H1 (cell line): ENCODE measurements at regions not wholly inside any gene's neighbourhood (a gene's known extent, or its start where the extent isn't known, plus 50 kb on each side); places are given as distances from the start of the nearest gene placed in this dataset.

Experiments
- BACH1 ChIP-seq: IDR thresholded peaks from 2 replicates; pipeline ENCODE4 v1.6.1; 2012; ENCODE audit warnings: low read length, improper control_type of control experiment
- EZH2 ChIP-seq: fragments of 200-600 bp; sonication (generic); IDR thresholded peaks from 2 replicates; pipeline ENCODE4 v1.7.1; 2012; ENCODE audit warnings: low read depth, mild to moderate bottlenecking, moderate library complexity, low read length, inconsistent platforms; ENCODE audit not compliant: severe bottlenecking
- POLR2A ChIP-seq, 2 experiments: IDR thresholded peaks; 1 replicate in 1 of 2; 2 replicates in 1 of 2; pipeline ENCODE4 v1.6.1; 2011; ENCODE audit warnings: low read depth in 2 of 2, low read length in 2 of 2, mild to moderate bottlenecking in 2 of 2; ENCODE audit errors: control extremely low read depth in 1 of 2
- RFX5 ChIP-seq: IDR thresholded peaks from 2 replicates; pipeline ENCODE4 v1.6.1; 2011; ENCODE audit warnings: low read depth, low read length, improper control_type of control experiment, borderline replicate concordance
- SUZ12 ChIP-seq: fragments of 200-600 bp; sonication (generic); IDR thresholded peaks from 2 replicates; pipeline ENCODE4 v1.6.1; 2012; ENCODE audit warnings: mild to moderate bottlenecking, inconsistent platforms, low read length, moderate library complexity, mixed read lengths
- TF ChIP-seq, protein P1 (sequence below), 3 experiments: IDR thresholded peaks; 1 replicate in 2 of 3; 2 replicates in 1 of 3; pipeline versions ENCODE4 v1.5.1 to v1.6.1; 2011; ENCODE audit warnings: low read length in 3 of 3, mild to moderate bottlenecking in 3 of 3, inconsistent platforms in 2 of 3, low read depth in 1 of 3, moderate library complexity in 1 of 3; ENCODE audit not compliant: insufficient read depth in 1 of 3; ENCODE audit errors: control extremely low read depth in 1 of 3

DNA sequence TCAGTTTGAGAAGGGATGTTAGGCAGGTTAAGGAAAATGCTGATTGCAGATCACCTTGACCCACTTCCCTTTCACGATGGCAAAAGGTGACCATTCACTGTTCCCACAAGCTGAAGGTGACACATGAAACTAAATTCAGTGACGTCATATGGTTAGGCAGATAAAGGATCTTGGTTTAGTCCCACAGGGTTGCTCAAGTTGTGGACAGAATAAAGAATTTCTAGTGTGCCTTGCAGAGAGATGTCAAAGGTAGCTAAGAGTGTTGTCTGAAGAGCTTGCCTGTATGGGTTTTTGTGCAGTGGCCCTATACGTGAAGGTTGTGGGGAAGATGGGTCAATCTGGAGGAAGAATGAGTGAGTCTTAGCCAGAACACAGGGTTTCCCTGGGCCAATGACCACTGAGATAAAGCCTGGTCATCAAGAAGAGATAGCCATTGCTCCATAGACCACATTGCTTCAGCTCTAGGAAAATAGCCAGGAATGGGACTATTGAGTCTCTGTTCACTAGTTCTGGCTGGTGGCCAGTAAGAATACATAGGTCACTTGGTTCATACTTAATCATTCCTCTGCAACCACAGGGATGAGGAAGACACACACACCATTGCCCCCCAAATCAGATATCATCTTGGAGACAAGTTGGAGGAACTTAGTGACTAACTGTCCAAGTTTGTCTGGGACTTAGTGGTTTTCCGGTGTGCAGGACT, 148.5 kb upstream of the ATXN1 start:
- TF ChIP-seq POLR2A (IDR thresholded peaks at IDR 0.05; ENCODE audit: control extremely low read depth in 1 of 2, low read depth in 2 of 2, low read length in 2 of 2) (no peak), BACH1 (no peak), SUZ12 (no peak), EZH2 (no peak), RFX5 (no peak)
- TF ChIP-seq, protein P1, sequence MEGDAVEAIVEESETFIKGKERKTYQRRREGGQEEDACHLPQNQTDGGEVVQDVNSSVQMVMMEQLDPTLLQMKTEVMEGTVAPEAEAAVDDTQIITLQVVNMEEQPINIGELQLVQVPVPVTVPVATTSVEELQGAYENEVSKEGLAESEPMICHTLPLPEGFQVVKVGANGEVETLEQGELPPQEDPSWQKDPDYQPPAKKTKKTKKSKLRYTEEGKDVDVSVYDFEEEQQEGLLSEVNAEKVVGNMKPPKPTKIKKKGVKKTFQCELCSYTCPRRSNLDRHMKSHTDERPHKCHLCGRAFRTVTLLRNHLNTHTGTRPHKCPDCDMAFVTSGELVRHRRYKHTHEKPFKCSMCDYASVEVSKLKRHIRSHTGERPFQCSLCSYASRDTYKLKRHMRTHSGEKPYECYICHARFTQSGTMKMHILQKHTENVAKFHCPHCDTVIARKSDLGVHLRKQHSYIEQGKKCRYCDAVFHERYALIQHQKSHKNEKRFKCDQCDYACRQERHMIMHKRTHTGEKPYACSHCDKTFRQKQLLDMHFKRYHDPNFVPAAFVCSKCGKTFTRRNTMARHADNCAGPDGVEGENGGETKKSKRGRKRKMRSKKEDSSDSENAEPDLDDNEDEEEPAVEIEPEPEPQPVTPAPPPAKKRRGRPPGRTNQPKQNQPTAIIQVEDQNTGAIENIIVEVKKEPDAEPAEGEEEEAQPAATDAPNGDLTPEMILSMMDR (IDR thresholded peaks at IDR 0.05; ENCODE audit: control extremely low read depth in 1 of 3, insufficient read depth in 1 of 3, low read depth in 1 of 3, low read length in 3 of 3) = no peak
